ENCODE measurements at regions not wholly inside any gene's neighbourhood (a gene's known extent, or its start where the extent isn't known, plus 50 kb on each side); places are given as distances from the start of the nearest gene placed in this dataset.

DNA sequence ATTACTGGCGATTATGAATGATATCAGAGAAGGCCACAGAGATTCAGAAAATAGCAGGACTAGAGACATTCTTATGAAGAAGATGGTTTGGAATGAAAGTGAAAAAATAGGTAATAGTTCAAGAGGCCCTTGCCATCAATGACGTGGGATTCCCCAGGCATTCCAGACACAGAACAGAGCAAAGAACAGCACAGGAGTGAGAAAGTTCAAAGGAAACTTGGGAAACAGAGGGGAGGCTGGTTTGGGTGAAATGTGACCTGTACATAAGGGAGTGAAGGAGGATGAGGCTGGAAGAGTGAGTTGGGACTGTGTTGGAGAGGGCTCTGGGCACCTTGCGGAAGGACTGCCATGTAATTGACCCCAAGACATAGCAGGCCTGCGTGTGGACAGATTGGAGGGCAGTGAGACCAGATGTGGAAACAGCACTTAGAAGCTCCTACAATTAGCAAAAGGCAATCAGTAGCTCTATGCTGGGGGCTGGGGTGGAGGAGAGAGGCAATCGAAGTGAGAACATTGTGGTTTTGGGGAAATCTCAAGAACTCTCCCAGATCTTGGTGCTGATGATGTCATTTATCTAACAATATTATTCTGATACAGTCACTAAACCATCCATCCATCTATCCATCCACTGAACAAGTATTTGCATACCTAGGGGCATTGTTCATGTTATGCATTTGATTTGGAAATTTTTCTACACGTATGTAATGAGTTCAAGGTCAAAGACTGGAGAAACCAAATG lies 365.3 kb upstream of the ZFHX3 start:
- TF ChIP-seq, protein P1, sequence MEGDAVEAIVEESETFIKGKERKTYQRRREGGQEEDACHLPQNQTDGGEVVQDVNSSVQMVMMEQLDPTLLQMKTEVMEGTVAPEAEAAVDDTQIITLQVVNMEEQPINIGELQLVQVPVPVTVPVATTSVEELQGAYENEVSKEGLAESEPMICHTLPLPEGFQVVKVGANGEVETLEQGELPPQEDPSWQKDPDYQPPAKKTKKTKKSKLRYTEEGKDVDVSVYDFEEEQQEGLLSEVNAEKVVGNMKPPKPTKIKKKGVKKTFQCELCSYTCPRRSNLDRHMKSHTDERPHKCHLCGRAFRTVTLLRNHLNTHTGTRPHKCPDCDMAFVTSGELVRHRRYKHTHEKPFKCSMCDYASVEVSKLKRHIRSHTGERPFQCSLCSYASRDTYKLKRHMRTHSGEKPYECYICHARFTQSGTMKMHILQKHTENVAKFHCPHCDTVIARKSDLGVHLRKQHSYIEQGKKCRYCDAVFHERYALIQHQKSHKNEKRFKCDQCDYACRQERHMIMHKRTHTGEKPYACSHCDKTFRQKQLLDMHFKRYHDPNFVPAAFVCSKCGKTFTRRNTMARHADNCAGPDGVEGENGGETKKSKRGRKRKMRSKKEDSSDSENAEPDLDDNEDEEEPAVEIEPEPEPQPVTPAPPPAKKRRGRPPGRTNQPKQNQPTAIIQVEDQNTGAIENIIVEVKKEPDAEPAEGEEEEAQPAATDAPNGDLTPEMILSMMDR (IDR thresholded peaks at IDR 0.05; ENCODE audit: low read length), result no peak
- no peak for TF ChIP-seq EZH2 (IDR thresholded peaks at IDR 0.05; ENCODE audit: borderline replicate concordance, low read length)
